ENCODE measurements at regions not wholly inside any gene's neighbourhood (a gene's known extent, or its start where the extent isn't known, plus 50 kb on each side); places are given as distances from the start of the nearest gene placed in this dataset.

- TF ChIP-seq CTCF (IDR thresholded peaks at IDR 0.05) (no peak), POLR2A (IDR thresholded peaks at IDR 0.05) (no peak)
Measured at GRCh38 chr2:59027320-59027719, 786.2 kb upstream of the FANCL start.
